ENCODE measurements at regions not wholly inside any gene's neighbourhood (a gene's known extent, or its start where the extent isn't known, plus 50 kb on each side); places are given as distances from the start of the nearest gene placed in this dataset.

DNA sequence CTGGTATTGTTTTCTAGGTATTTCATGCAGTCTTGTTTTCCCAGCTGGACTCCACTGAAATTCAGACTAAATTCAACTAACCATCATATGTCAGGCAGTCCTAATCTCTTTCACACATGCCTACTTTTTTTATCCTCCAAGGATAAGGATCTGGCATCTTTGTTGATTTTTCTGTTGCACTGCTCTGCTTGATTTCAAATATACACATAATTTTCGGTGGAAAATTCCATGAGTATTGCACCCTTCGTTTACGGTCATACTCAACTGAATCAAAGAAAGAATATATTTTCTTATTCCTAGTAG, 64.8 kb upstream of the UNC93A start:
- Histone ChIP-seq H3K9ac (no peak overlapping the region), H3K79me2 (ENCODE audit: insufficient read depth) (no peaks in the 10 kb centered on the region), H3K27ac (no peak overlapping the region), H3K4me3 (no peak overlapping the region), H3K36me3 (ENCODE audit: low read depth) (no peaks in the 10 kb centered on the region), H4K20me1 (ENCODE audit: insufficient read depth) (no peaks in the 10 kb centered on the region), H3K4me1 (ENCODE audit: insufficient read depth) (no peaks in the 10 kb centered on the region), H3K9me2 (ENCODE audit: insufficient read depth) (no peaks in the 10 kb centered on the region), H3F3A (ENCODE audit: insufficient read depth) (no peaks in the 10 kb centered on the region), H3K9me3 (ENCODE audit: low read depth) (no peaks in the 10 kb centered on the region), H3K4me2 (ENCODE audit: unreplicated experiment) (no peak overlapping the region), H2AFZ (no peak overlapping the region), H3K27me3 (replicated peaks; ENCODE audit: insufficient read depth) (no peaks in the 10 kb centered on the region)
- in situ Hi-C loops (cut with MboI): no loop called here
- WGBS, 2 experiments (ENCODE audit: low coverage in 1 of 2, low lambda C conversion rate in 2 of 2, missing lambda C conversion rate in 2 of 2): 33 to 46% methylated on average over 3 of the region's 3 CpGs
- no peak for DNase-seq
- TF ChIP-seq EZH2phosphoT487 (IDR thresholded peaks at IDR 0.05; ENCODE audit: insufficient read depth, low read depth) (no peak), EZH2 (IDR thresholded peaks at IDR 0.05; ENCODE audit: insufficient read depth, poor library complexity, severe bottlenecking) (no peak)

DNA sequence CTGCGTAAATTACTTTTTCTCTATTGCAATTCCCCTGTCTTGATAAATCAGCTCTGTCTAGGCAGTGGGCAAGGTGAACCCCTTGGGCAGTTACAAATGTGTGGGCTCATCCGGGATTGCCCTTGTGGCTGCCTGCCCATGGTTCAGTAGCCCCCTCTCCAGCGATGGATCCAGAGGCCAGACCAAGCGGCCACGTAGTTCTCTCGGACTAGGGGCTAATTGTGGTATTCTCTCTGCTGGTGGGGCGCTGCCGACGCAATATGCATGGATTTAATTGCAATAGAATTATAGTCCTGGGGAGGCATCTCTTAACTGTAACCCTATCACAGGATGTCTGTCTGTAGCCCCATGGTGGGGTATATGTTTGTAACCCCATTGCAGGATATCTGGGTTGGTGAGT, 64.3 kb upstream of the UNC93A start:
- H3K79me2 ChIP-seq (ENCODE audit: insufficient read depth): no peaks in the 10 kb centered on the region
- 55 to 57% methylated on average over 9 of the region's 9 CpGs for WGBS, 2 experiments (ENCODE audit: low coverage in 1 of 2, low lambda C conversion rate in 2 of 2, missing lambda C conversion rate in 2 of 2)
- H3K4me3 ChIP-seq: no peak overlapping the region
- TF ChIP-seq EZH2 (IDR thresholded peaks at IDR 0.05; ENCODE audit: insufficient read depth, poor library complexity, severe bottlenecking) (no peak), EZH2phosphoT487 (IDR thresholded peaks at IDR 0.05; ENCODE audit: insufficient read depth, low read depth) (no peak)
- no peaks in the 10 kb centered on the region for H3K27me3 ChIP-seq (replicated peaks; ENCODE audit: insufficient read depth)
- no peaks in the 10 kb centered on the region for H3K9me2 ChIP-seq (ENCODE audit: insufficient read depth)
- no peak for DNase-seq
- H3K9me3 ChIP-seq (ENCODE audit: low read depth): no peaks in the 10 kb centered on the region
- no peaks in the 10 kb centered on the region for H3K36me3 ChIP-seq (ENCODE audit: low read depth)
- H4K20me1 ChIP-seq (ENCODE audit: insufficient read depth): no peaks in the 10 kb centered on the region
- no peaks in the 10 kb centered on the region for H3F3A ChIP-seq (ENCODE audit: insufficient read depth)
- H3K4me2 ChIP-seq (ENCODE audit: unreplicated experiment): no peak overlapping the region
- no peak overlapping the region for H3K27ac ChIP-seq
- no peak overlapping the region for H2AFZ ChIP-seq
- in situ Hi-C loops (cut with MboI): no loop called here
- no peaks in the 10 kb centered on the region for H3K4me1 ChIP-seq (ENCODE audit: insufficient read depth)
- H3K9ac ChIP-seq: no peak overlapping the region

DNA sequence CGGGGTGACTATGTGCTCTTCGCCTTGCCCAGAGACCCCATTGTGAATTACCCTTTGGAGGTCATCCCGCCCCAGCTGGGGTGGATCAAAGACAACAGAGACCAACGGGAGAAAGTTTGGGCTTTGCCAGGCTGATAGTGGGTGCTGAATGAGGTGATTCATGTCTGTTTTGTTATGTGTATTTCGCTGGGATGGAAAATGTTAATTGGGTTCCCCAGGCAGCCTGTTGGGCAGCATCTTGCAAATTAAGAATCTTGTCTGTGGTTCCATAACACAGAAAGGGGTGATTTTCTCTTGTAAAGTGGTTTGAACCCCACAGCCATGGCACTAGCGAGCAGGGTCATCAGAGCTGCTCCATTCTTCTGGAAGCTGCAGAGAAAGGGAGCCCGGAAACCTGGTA, 63.1 kb upstream of the UNC93A start:
- no peak overlapping the region for H3K27ac ChIP-seq
- H3K4me1 ChIP-seq (ENCODE audit: insufficient read depth): no peaks in the 10 kb centered on the region
- no peak for DNase-seq
- H3K9ac ChIP-seq: no peak overlapping the region
- H3K4me2 ChIP-seq (ENCODE audit: unreplicated experiment): no peak overlapping the region
- no peaks in the 10 kb centered on the region for H3F3A ChIP-seq (ENCODE audit: insufficient read depth)
- H3K79me2 ChIP-seq (ENCODE audit: insufficient read depth): no peaks in the 10 kb centered on the region
- H3K27me3 ChIP-seq (replicated peaks; ENCODE audit: insufficient read depth): no peaks in the 10 kb centered on the region
- no peaks in the 10 kb centered on the region for H3K9me3 ChIP-seq (ENCODE audit: low read depth)
- H3K9me2 ChIP-seq (ENCODE audit: insufficient read depth): no peaks in the 10 kb centered on the region
- no peak overlapping the region for H2AFZ ChIP-seq
- TF ChIP-seq EZH2 (IDR thresholded peaks at IDR 0.05; ENCODE audit: insufficient read depth, poor library complexity, severe bottlenecking) (no peak), EZH2phosphoT487 (IDR thresholded peaks at IDR 0.05; ENCODE audit: insufficient read depth, low read depth) (no peak)
- H3K36me3 ChIP-seq (ENCODE audit: low read depth): no peaks in the 10 kb centered on the region
- H3K4me3 ChIP-seq: no peak overlapping the region
- no peaks in the 10 kb centered on the region for H4K20me1 ChIP-seq (ENCODE audit: insufficient read depth)
- in situ Hi-C loops (cut with MboI): no loop called here
- WGBS, 2 experiments (ENCODE audit: low coverage in 1 of 2, low lambda C conversion rate in 2 of 2, missing lambda C conversion rate in 2 of 2): 29 to 34% methylated on average over 7 of the region's 7 CpGs

DNA sequence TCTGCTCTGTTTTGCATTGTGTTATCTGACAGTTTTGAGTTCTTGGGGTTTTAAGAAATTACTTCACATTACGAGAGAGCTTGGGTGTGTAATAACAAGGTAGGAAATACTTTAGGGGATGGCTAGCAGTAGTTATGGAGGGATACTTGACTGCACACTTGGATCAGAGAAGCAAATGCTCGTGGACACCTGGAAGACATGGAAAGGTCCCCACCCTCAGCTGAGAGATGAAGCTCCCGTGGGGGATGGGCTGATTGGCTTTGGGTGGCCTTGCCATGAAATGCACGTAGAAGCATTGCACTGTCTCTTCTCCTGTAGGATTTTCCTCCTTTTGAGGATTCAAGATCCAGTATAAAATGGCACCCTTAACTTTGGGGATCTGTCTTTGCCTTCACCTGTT, 61.5 kb upstream of the UNC93A start:
- Histone ChIP-seq H3F3A (ENCODE audit: insufficient read depth) (no peaks in the 10 kb centered on the region), H3K27me3 (replicated peaks; ENCODE audit: insufficient read depth) (no peaks in the 10 kb centered on the region), H3K4me2 (ENCODE audit: unreplicated experiment) (no peak overlapping the region), H3K9me2 (ENCODE audit: insufficient read depth) (no peaks in the 10 kb centered on the region), H4K20me1 (ENCODE audit: insufficient read depth) (no peaks in the 10 kb centered on the region), H3K79me2 (ENCODE audit: insufficient read depth) (no peaks in the 10 kb centered on the region), H3K4me3 (no peak overlapping the region), H3K27ac (no peak overlapping the region), H3K9me3 (ENCODE audit: low read depth) (no peaks in the 10 kb centered on the region), H3K36me3 (ENCODE audit: low read depth) (no peaks in the 10 kb centered on the region), H3K4me1 (ENCODE audit: insufficient read depth) (no peaks in the 10 kb centered on the region), H2AFZ (no peak overlapping the region), H3K9ac (no peak overlapping the region)
- WGBS, 2 experiments (ENCODE audit: low coverage in 1 of 2, low lambda C conversion rate in 2 of 2, missing lambda C conversion rate in 2 of 2): 10 to 11% methylated on average over 4 of the region's 4 CpGs
- TF ChIP-seq EZH2phosphoT487 (IDR thresholded peaks at IDR 0.05; ENCODE audit: insufficient read depth, low read depth) (no peak), EZH2 (IDR thresholded peaks at IDR 0.05; ENCODE audit: insufficient read depth, poor library complexity, severe bottlenecking) (no peak)
- in situ Hi-C loops (cut with MboI): no loop called here
- DNase-seq: no peak

DNA sequence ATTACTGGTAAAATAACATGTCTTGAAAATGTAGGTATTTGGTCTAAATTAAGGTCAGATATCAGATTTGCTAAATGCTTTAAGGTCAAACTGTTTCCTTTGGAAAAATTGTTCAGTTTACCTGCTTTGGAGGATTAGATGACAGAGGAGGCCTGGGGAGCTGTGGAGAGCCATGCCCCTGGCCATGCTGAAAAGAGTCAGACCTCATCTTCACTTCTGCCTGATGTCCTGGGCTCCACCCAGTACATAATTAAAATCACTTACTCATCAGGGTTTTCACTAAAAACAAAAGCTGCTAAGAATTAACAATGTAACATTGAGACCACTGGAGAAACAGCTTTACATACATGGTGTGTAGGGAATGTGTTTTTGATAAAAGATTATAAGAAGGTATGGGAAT, 60.8 kb upstream of the UNC93A start:
- Histone ChIP-seq H3K79me2 (ENCODE audit: insufficient read depth) (no peaks in the 10 kb centered on the region), H3K9me2 (ENCODE audit: insufficient read depth) (no peaks in the 10 kb centered on the region), H3K4me1 (ENCODE audit: insufficient read depth) (no peaks in the 10 kb centered on the region), H3K9ac (no peak overlapping the region), H3K4me3 (no peak overlapping the region), H2AFZ (no peak overlapping the region), H3F3A (ENCODE audit: insufficient read depth) (no peaks in the 10 kb centered on the region), H4K20me1 (ENCODE audit: insufficient read depth) (no peaks in the 10 kb centered on the region), H3K27me3 (replicated peaks; ENCODE audit: insufficient read depth) (no peaks in the 10 kb centered on the region), H3K4me2 (ENCODE audit: unreplicated experiment) (no peak overlapping the region), H3K27ac (no peak overlapping the region), H3K9me3 (ENCODE audit: low read depth) (no peaks in the 10 kb centered on the region), H3K36me3 (ENCODE audit: low read depth) (no peaks in the 10 kb centered on the region)
- in situ Hi-C loops (cut with MboI): no loop called here
- no peak for TF ChIP-seq EZH2 (IDR thresholded peaks at IDR 0.05; ENCODE audit: insufficient read depth, poor library complexity, severe bottlenecking)
- no peak for TF ChIP-seq EZH2phosphoT487 (IDR thresholded peaks at IDR 0.05; ENCODE audit: insufficient read depth, low read depth)
- DNase-seq: no peak

All from GM23248 (cell line).